Testis (tissue), 2 donors: ENCODE measurements at regions not wholly inside any gene's neighbourhood (a gene's known extent, or its start where the extent isn't known, plus 50 kb on each side); places are given as distances from the start of the nearest gene placed in this dataset.

Experiments
- DNase-seq: peaks from one replicate; pipeline ENCODE4 v3.0.0-alpha.2; 2019
- H3K27ac ChIP-seq, 2 donors: fragments of 200-600 bp; sonication (generic); one replicate each; pipeline ENCODE4 v1.5.1; 2019
- H3K27me3 ChIP-seq: fragments of 200-600 bp; sonication (generic); one replicate; pipeline ENCODE4 v1.5.1; 2019
- H3K36me3 ChIP-seq: fragments of 200-600 bp; sonication (generic); one replicate; pipeline ENCODE4 v1.5.1; 2017; ENCODE audit warnings: low read depth; ENCODE audit errors: missing control alignments
- H3K4me1 ChIP-seq: fragments of 200-600 bp; sonication (generic); one replicate; pipeline ENCODE4 v1.5.1; 2019
- H3K4me3 ChIP-seq, 2 donors: fragments of 200-600 bp; sonication (generic); one replicate each; pipeline ENCODE4 v1.5.1; 2017 to 2019
- H3K9me3 ChIP-seq: fragments of 200-600 bp; sonication (generic); one replicate; pipeline ENCODE4 v1.5.1; 2017
- POLR2A ChIP-seq: fragments of 450-650 bp; IDR thresholded peaks from one replicate; pipeline ENCODE4 v1.6.1; 2017; ENCODE audit warnings: antibody characterized with exemption, mild to moderate bottlenecking, moderate library complexity
- WGBS, 2 donors: methylation state at CpG; one replicate each; pipeline ENCODE4 v1.1.5; 2018; 5-methylcytosine and 5-hydroxymethylcytosine counted together
- intact Hi-C: fragments of 100-400 bp; cut with DNase I; formaldehyde crosslinking; loops from one replicate; pipeline ENCODE4 v1.15.1; 2023; ENCODE audit warnings: low total_unique reads
- TF ChIP-seq, protein P1 (sequence below), 3 experiments: fragments of 450-650 bp in 2 of 3; fragments of 200-600 bp in 1 of 3; sonication (generic) in 1 of 3; IDR thresholded peaks; one replicate each; pipeline ENCODE4 v1.5.1; 2016 to 2019; ENCODE audit warnings: antibody characterized with exemption in 3 of 3, mild to moderate bottlenecking in 2 of 3, moderate library complexity in 1 of 3

DNA sequence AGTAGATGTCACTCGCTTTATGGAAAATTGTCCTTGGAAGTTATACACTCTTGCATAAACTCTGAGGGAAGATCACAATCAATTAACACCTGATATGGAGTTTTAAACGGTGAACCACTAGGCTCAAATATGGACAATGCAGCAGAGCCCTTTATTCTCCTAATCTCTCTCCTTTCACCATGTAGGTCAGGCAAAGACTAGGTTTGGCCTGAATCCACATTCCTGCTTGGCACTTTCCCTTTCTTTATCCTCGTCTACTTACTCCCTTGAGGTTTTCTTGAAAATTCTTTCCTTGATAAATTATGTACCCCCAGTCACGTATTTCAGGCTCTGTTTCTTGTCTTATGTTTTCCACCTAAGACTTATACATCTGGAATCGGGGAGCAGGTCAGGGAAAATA lies 751.7 kb downstream of the DACH1 start:
- WGBS, 2 donors, result 46 to 56% methylated on average over 5 of the region's 5 CpGs
- Histone ChIP-seq H3K4me3 (no peak overlapping the region), H3K27me3 (no peaks in the 10 kb centered on the region), H3K4me1 (no peaks in the 10 kb centered on the region), H3K36me3 (no peaks in the 10 kb centered on the region), H3K9me3 (no peaks in the 10 kb centered on the region), H3K27ac (no peak overlapping the region)
- intact Hi-C loops, result no loop called here
- no peak for DNase-seq
- TF ChIP-seq, protein P1, sequence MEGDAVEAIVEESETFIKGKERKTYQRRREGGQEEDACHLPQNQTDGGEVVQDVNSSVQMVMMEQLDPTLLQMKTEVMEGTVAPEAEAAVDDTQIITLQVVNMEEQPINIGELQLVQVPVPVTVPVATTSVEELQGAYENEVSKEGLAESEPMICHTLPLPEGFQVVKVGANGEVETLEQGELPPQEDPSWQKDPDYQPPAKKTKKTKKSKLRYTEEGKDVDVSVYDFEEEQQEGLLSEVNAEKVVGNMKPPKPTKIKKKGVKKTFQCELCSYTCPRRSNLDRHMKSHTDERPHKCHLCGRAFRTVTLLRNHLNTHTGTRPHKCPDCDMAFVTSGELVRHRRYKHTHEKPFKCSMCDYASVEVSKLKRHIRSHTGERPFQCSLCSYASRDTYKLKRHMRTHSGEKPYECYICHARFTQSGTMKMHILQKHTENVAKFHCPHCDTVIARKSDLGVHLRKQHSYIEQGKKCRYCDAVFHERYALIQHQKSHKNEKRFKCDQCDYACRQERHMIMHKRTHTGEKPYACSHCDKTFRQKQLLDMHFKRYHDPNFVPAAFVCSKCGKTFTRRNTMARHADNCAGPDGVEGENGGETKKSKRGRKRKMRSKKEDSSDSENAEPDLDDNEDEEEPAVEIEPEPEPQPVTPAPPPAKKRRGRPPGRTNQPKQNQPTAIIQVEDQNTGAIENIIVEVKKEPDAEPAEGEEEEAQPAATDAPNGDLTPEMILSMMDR (IDR thresholded peaks at IDR 0.05), result no peak
- TF ChIP-seq POLR2A, result no peak

DNA sequence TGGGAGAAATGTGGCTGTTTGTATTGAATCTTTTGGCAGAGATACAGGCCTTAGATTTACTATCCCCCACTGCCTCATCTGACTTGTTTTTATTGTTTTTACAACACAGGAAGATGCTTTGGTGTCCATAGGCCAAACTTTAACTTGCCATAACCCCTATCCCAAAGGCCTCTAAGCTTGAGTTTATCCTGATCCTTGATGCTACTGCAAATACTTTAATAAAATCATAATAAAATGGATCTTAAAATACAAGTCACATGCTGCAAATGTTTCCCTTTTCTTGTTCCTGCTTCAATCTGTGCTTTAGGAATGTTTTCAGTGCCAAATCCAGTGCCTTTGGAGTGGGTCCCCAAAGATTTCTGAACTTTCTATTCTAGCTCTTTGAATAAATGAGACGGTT lies 770.6 kb downstream of the DACH1 start:
- H3K4me3 ChIP-seq, result no peak overlapping the region
- H3K36me3 ChIP-seq, result no peaks in the 10 kb centered on the region
- H3K4me1 ChIP-seq, result no peaks in the 10 kb centered on the region
- H3K27ac ChIP-seq, result no peak overlapping the region
- intact Hi-C loops, result no loop called here
- TF ChIP-seq POLR2A, result no peak
- TF ChIP-seq, protein P1 (IDR thresholded peaks at IDR 0.05), result no peak
- H3K9me3 ChIP-seq, result no peaks in the 10 kb centered on the region
- WGBS, 2 donors, result 50 to 57% methylated on average over 1 of the region's 1 CpG
- H3K27me3 ChIP-seq, result no peaks in the 10 kb centered on the region
- DNase-seq, result no peak

DNA sequence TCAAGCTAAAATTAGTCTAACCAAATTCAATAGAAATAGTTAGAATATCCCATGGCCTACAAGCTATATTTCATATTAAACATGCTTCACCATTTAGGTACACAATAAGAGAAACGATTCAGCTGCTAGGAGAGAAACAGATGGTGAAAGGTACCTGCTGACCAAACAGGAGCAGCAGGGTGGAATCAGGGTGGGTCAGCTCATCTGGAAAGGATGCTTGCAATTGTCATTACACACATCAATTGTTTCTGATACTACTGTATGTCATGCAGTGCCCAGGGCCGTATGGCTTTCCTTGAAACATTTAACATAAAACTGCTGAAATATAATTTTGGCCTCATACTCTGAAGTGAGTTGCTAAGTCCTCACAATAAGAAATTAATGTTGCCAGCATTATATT lies 776.0 kb downstream of the DACH1 start:
- DNase-seq, result no peak
- WGBS, 2 donors, result 78 to 88% methylated on average over 2 of the region's 2 CpGs
- H3K36me3 ChIP-seq, result no peaks in the 10 kb centered on the region

DNA sequence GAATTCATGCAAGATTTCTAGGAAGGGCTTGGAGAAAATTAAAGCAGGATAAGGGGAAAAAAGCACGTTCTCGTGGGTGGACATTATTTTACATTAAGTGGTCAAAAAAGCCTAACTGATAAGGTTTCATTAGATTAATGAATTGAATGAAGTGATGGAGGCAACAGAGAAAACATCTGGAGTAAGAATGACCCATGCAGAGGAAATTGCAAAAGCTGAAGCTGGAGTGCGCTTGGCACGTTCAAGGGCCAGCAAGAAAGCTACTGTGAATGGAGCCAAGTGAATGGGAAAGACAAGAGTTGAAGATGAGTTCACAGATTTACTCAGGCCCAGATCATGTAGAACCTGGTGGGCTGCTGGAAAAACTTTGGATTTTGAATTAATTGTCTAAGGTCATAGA lies 777.9 kb downstream of the DACH1 start:
- H3K9me3 ChIP-seq, result no peaks in the 10 kb centered on the region
- no peak overlapping the region for H3K4me3 ChIP-seq
- DNase-seq, result no peak
- H3K4me1 ChIP-seq, result no peaks in the 10 kb centered on the region
- intact Hi-C loops, result no loop called here
- TF ChIP-seq, protein P1 (IDR thresholded peaks at IDR 0.05), result no peak
- no peak for TF ChIP-seq POLR2A
- H3K27me3 ChIP-seq, result no peaks in the 10 kb centered on the region
- H3K36me3 ChIP-seq, result no peaks in the 10 kb centered on the region
- no peak overlapping the region for H3K27ac ChIP-seq
- 55 to 61% methylated on average over 4 of the region's 4 CpGs for WGBS, 2 donors

More for the DNA sequence above, 776.0 kb downstream of the DACH1 start:
- intact Hi-C loops, result no loop called here
- Histone ChIP-seq H3K4me1 (no peaks in the 10 kb centered on the region), H3K4me3 (no peak overlapping the region), H3K9me3 (no peaks in the 10 kb centered on the region), H3K27ac (no peak overlapping the region), H3K27me3 (no peaks in the 10 kb centered on the region)
- TF ChIP-seq POLR2A, result no peak
- TF ChIP-seq, protein P1 (IDR thresholded peaks at IDR 0.05), result no peak

DNA sequence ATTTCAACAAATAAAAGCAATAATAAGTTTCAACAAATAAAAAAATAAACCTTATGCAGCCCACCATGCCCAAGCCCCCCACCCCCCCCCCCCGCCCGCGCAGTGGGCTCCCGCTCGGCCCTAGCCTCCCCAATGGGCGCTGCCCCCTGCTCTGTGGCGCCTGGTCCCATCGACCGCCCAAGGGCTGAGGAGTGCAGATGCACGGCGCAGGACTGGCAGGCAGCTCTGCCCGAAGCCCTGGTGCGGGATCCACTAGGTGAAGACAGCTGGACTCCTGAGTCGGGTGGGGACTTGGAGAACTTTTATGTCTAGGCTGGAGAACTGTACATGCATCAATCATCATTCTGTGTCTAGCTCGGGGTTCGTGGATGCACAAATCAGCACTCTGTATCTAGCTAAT lies 779.6 kb downstream of the DACH1 start:
- DNase-seq, result no peak
- 91% methylated on average over 16 of the region's 16 CpGs for WGBS, 2 donors
- TF ChIP-seq POLR2A, result no peak
- TF ChIP-seq, protein P1 (IDR thresholded peaks at IDR 0.05), result no peak
- intact Hi-C loops, result no loop called here
- Histone ChIP-seq H3K36me3 (no peaks in the 10 kb centered on the region), H3K4me3 (no peak overlapping the region), H3K4me1 (no peaks in the 10 kb centered on the region), H3K27me3 (no peaks in the 10 kb centered on the region), H3K9me3 (no peaks in the 10 kb centered on the region), H3K27ac (no peak overlapping the region)
